ENCODE measurements at regions not wholly inside any gene's neighbourhood (a gene's known extent, or its start where the extent isn't known, plus 50 kb on each side); places are given as distances from the start of the nearest gene placed in this dataset.

DNA sequence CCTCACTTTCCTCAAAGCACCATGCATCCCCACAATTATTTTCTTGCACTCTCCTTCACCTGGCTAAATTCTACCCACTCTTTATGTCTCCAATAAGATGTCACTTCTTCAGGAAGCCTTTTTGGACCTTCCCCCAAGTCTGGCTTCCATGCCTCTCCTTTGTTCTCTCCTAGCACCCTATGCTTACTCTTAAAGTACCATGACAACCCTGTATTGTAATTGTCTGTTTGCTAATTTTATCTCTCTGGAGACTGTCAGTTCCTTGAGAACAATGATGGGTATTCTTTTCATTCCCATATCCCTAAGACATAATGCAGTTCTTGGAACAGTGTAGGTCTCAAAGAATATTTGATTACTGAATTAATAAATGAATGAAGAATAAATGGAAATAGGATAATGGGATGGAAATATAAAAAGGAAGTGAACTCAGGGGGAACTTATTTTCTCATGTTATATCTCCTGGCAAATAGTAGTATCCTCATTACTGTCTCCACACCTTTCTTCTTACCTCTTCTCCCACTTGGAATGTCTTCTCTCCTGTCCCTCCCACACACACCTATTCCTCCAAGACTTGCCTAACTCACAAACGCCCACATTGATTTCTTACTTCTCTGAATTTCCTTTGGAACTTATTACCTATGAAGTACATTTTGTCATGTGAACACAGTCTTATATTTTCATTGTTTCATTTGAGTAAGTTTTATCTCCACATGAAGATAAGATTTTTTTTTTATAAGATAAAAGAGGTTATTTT is 499.1 kb downstream of the NFIB start:
- TF ChIP-seq, protein P1, sequence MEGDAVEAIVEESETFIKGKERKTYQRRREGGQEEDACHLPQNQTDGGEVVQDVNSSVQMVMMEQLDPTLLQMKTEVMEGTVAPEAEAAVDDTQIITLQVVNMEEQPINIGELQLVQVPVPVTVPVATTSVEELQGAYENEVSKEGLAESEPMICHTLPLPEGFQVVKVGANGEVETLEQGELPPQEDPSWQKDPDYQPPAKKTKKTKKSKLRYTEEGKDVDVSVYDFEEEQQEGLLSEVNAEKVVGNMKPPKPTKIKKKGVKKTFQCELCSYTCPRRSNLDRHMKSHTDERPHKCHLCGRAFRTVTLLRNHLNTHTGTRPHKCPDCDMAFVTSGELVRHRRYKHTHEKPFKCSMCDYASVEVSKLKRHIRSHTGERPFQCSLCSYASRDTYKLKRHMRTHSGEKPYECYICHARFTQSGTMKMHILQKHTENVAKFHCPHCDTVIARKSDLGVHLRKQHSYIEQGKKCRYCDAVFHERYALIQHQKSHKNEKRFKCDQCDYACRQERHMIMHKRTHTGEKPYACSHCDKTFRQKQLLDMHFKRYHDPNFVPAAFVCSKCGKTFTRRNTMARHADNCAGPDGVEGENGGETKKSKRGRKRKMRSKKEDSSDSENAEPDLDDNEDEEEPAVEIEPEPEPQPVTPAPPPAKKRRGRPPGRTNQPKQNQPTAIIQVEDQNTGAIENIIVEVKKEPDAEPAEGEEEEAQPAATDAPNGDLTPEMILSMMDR (IDR thresholded peaks at IDR 0.05) = no peak
- TF ChIP-seq POLR2A (IDR thresholded peaks at IDR 0.05) = no peak
- no peak for TF ChIP-seq POLR2AphosphoS5 (IDR thresholded peaks at IDR 0.05)
- TF ChIP-seq EP300 (IDR thresholded peaks at IDR 0.05) = no peak

Measured in stomach (tissue), 4 donors.